ENCODE measurements at regions not wholly inside any gene's neighbourhood (a gene's known extent, or its start where the extent isn't known, plus 50 kb on each side); places are given as distances from the start of the nearest gene placed in this dataset.
"Not testable (repeated sequence)": the region's sequence is repeated elsewhere in the genome, so short reads cannot be mapped to it uniquely, and the experiment has no call there.

DNA sequence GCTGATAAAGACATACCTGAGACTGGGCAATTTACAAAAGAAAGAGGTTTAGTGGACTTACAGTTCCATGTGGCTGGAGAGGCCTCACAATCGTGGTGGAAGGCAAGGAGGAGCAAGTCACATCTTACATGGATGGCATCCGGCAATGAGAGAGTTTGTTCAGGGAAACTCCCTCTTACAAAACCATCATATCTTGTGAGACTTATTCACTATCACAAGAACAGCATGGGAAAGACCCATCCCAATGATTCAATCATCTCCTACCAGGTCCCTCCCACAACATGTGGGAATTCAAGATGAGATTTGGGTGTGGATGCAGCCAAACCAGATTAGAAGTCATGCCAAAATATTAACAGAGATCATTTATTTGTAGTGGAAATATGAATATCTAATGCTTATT is 388.4 kb downstream of the MDFIC start:
- intact Hi-C loops (cut with micrococcal nuclease) = not testable (repeated sequence)

DNA sequence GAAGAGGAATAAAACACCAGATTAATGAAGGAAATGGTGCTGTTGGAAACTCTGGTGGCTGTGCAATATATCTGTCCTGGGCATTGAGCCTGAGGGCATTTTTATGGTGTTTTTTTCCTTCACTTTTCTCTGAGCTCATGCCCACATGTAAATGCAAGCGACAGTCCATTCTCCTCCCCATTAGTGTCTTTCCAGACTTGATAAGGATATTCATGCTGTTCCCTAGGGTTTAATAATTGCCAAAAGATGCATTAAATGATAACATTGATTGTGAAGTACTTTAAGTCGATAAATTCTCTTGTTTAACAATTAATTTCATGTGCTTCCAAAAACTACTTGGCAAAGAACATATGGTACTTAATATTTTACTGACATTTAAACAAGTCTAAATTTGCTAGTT is 384.7 kb downstream of the MDFIC start:
- intact Hi-C loops (cut with micrococcal nuclease) = no loop called here
- H3K27me3 Mint-ChIP-seq (ENCODE audit: low read depth) = no peaks in the 10 kb centered on the region
- no peak overlapping the region for H3K27ac Mint-ChIP-seq
- DNase-seq (ENCODE audit: low spot score) = no peak
- H3K36me3 Mint-ChIP-seq (ENCODE audit: low read depth) = no peaks in the 10 kb centered on the region
- no peaks in the 10 kb centered on the region for H3K4me1 Mint-ChIP-seq (ENCODE audit: low read depth)
- H3K4me3 Mint-ChIP-seq (ENCODE audit: low read depth) = no peak overlapping the region
- H3K9me3 Mint-ChIP-seq = no peaks in the 10 kb centered on the region

More for the DNA sequence above, 388.4 kb downstream of the MDFIC start:
- not testable (repeated sequence) for H3K4me1 Mint-ChIP-seq (ENCODE audit: low read depth); H3K4me3 Mint-ChIP-seq (ENCODE audit: low read depth); H3K27ac Mint-ChIP-seq; DNase-seq (ENCODE audit: low spot score); H3K9me3 Mint-ChIP-seq; H3K27me3 Mint-ChIP-seq (ENCODE audit: low read depth); H3K36me3 Mint-ChIP-seq (ENCODE audit: low read depth)

DNA sequence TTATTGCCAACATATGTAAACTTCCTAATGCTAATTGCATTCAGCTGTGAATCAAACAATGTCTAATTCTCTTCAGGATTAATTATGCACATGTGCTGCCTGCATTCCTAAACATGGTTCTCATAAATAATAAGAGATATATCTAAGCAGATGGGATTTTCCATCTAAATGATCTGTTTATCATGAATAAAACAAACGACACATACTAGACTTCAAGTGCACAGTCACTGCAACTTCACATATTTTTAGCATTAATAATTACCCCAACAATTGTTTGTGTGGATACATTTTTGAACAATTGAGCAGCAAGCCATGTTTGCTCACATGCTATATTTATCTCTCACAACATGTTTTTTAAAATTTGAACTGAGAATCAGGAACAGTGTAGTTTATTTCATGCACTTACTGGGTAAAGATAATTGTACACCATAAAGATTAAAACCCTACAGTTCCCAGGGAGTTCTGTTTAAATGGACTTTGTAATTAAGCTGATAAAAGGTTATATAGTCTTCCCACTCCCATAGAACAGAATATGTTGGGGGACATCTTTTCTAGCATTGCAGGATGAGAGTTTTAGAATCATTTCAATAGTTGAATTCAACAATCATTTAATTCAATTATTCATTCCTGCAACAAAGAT is 378.5 kb downstream of the MDFIC start:
- Mint-ChIP-seq H3K36me3 (ENCODE audit: low read depth) (no peaks in the 10 kb centered on the region), H3K9me3 (no peaks in the 10 kb centered on the region), H3K4me1 (ENCODE audit: low read depth) (no peaks in the 10 kb centered on the region), H3K27me3 (ENCODE audit: low read depth) (no peaks in the 10 kb centered on the region), H3K27ac (no peak overlapping the region), H3K4me3 (ENCODE audit: low read depth) (no peak overlapping the region)
- intact Hi-C loops (cut with micrococcal nuclease) = no loop called here
- DNase-seq (ENCODE audit: low spot score) = no peak

DNA sequence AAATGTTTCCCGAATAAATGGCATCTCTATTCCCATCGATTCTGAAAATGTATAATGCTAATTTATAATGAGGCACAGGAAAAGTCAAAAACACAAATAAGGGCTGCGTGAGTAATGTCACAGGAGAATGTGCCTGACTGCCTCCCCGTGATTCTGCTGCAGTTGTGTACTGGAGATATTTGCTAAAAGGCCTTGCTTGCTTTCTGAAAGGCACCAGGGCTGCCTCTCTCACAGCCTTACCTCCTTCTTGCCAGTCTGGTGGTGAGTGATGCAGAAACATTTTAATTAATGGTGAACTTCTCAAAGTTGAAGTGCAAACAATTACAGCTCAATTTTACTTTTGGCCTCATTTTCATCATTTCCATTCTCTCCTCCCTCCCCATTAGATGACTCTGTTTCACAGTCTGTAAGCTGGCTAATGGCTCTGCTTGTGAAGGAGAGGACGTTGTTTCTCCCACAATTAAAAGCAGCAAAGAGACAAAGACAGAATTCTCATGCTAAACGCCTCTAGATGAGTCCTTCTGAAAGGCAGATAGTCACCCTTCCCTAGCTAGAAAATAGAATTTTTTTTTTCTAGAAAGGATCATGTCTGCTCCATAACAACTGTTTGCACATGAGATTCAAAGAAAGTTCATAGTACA is 377.6 kb downstream of the MDFIC start:
- no peaks in the 10 kb centered on the region for H3K4me1 Mint-ChIP-seq (ENCODE audit: low read depth)
- no peaks in the 10 kb centered on the region for H3K27me3 Mint-ChIP-seq (ENCODE audit: low read depth)
- no peaks in the 10 kb centered on the region for H3K9me3 Mint-ChIP-seq
- DNase-seq (ENCODE audit: low spot score) = no peak
- H3K27ac Mint-ChIP-seq = no peak overlapping the region
- no peak overlapping the region for H3K4me3 Mint-ChIP-seq (ENCODE audit: low read depth)
- H3K36me3 Mint-ChIP-seq (ENCODE audit: low read depth) = no peaks in the 10 kb centered on the region
- intact Hi-C loops (cut with micrococcal nuclease) = no loop called here

DNA sequence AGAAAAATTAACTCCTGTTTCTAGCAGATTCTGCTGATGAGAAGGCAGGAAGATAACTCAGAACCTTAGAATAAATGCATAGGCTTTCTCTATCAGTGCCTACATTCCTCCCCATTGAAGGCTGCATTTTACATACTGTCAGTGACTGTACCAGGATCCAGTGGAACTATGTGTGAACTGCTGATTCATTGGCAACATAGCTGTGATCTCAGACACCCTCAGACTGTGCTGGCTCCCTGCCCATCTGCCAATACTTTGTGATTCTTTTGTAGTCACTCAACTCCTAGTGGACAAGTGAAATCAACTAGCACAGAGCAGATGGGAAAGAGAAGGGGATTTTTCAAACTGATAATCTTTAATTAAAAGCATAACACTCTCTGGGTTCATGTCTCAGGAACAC is 375.8 kb downstream of the MDFIC start:
- H3K9me3 Mint-ChIP-seq = no peaks in the 10 kb centered on the region
- intact Hi-C loops (cut with micrococcal nuclease) = no loop called here
- DNase-seq (ENCODE audit: low spot score) = no peak
- H3K4me1 Mint-ChIP-seq (ENCODE audit: low read depth) = no peaks in the 10 kb centered on the region
- H3K4me3 Mint-ChIP-seq (ENCODE audit: low read depth) = no peak overlapping the region
- no peaks in the 10 kb centered on the region for H3K27me3 Mint-ChIP-seq (ENCODE audit: low read depth)
- no peaks in the 10 kb centered on the region for H3K36me3 Mint-ChIP-seq (ENCODE audit: low read depth)
- no peak overlapping the region for H3K27ac Mint-ChIP-seq

DNA sequence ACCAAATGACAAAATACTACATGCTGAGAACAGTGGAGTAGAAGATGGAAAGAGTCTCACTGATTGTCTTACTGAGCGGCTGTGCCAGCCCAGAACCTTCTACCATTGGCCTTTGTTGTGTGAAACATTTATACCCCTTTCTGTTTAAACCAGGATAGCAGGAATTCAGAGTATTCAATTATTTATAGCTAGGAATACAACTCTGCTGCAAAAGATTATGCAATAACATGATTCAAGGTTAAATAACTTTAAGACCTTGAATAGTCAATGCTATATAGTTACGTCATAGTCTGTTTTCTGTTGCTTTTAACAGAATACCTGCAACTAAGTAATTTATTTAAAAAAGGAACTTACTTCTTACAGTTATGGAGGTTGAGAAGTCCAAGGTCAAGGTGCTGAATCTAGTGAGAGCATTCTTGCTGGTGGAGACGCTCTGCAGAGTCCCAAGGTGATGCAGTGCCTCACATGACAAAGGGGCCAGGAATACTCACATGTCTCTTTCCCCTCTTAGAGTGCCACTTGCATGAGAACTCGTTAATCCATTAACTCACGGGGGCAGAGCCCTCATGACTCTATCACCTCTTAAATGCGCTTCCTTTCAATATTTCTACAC is 371.8 kb downstream of the MDFIC start:
- no peak overlapping the region for H3K27ac Mint-ChIP-seq
- no peak for DNase-seq (ENCODE audit: low spot score)
- H3K9me3 Mint-ChIP-seq = no peaks in the 10 kb centered on the region
- H3K27me3 Mint-ChIP-seq (ENCODE audit: low read depth) = no peaks in the 10 kb centered on the region
- intact Hi-C loops (cut with micrococcal nuclease) = no loop called here
- H3K36me3 Mint-ChIP-seq (ENCODE audit: low read depth) = no peaks in the 10 kb centered on the region
- H3K4me3 Mint-ChIP-seq (ENCODE audit: low read depth) = no peak overlapping the region
- no peaks in the 10 kb centered on the region for H3K4me1 Mint-ChIP-seq (ENCODE audit: low read depth)

DNA sequence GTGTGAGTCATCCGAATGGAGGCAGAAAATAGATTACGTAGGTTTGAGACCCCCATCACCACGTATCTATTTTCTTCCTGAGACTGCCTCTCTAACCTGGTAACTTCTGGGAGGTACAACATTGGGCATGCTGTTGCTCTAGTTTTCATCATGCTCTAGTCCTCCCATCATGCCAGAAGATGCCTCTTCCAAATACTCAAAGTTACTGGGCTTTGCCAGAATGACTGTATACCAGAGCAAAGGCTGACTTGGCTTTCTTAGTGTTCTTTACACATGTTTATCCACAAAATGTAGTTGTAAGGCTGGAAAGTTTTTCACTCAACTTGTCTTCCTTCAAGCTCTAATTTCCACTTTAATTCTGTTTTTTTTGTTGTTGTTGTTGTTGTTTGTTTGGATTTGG is 370.5 kb downstream of the MDFIC start:
- no peaks in the 10 kb centered on the region for H3K27me3 Mint-ChIP-seq (ENCODE audit: low read depth)

DNA sequence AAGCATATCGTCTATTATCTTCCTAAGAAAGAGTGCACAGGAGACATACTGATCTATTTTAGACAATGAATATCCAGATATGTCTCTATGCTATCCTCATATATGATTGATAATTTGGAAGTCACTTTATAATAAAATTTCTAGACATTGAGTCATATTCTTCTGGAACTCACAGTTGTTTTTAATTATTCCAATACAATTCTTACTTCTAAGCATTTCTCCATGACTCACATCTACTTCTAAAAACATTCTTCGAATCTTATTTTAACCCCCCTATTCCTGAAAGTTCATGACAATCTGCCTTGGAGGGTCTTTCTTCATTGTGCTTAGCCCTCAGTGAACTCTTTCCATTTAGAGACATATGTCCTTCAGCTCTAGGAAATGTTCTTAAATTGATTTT is 368.1 kb downstream of the MDFIC start:
- no peak for DNase-seq (ENCODE audit: low spot score)
- H3K27ac Mint-ChIP-seq = no peak overlapping the region
- no peaks in the 10 kb centered on the region for H3K27me3 Mint-ChIP-seq (ENCODE audit: low read depth)

More for the DNA sequence above, 370.5 kb downstream of the MDFIC start:
- intact Hi-C loops (cut with micrococcal nuclease) = no loop called here
- Mint-ChIP-seq H3K27ac (no peak overlapping the region), H3K4me3 (ENCODE audit: low read depth) (no peak overlapping the region), H3K9me3 (no peaks in the 10 kb centered on the region), H3K4me1 (ENCODE audit: low read depth) (no peaks in the 10 kb centered on the region), H3K36me3 (ENCODE audit: low read depth) (no peaks in the 10 kb centered on the region)
- no peak for DNase-seq (ENCODE audit: low spot score)

DNA sequence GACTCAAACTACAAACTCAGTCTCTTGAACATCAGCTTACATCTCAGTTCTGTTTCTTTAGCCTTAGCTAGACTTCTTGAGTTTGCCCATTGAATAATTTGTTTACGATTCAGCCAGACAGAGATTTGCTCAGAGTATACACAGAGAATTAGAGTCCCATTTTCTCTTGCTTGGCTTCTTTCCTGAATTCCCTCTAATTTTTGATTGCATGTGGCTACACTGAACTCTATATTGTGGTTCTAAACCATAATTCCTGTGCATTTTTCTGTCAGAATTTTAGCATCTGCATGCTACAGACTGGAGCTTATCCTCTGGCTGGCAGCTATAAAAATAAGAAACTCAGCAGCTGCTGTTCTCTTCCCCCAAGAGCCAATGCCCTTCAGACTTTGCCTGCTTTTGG is 354.9 kb downstream of the MDFIC start:
- H3K36me3 Mint-ChIP-seq (ENCODE audit: low read depth) = no peaks in the 10 kb centered on the region
- intact Hi-C loops (cut with micrococcal nuclease) = no loop called here
- H3K27ac Mint-ChIP-seq = no peak overlapping the region
- H3K27me3 Mint-ChIP-seq (ENCODE audit: low read depth) = peaks cover 5% of the 10 kb centered on the region
- DNase-seq (ENCODE audit: low spot score) = no peak
- H3K4me1 Mint-ChIP-seq (ENCODE audit: low read depth) = no peaks in the 10 kb centered on the region
- H3K9me3 Mint-ChIP-seq = no peaks in the 10 kb centered on the region
- H3K4me3 Mint-ChIP-seq (ENCODE audit: low read depth) = no peak overlapping the region

More for the DNA sequence above, 368.1 kb downstream of the MDFIC start:
- Mint-ChIP-seq H3K9me3 (no peaks in the 10 kb centered on the region), H3K4me1 (ENCODE audit: low read depth) (no peaks in the 10 kb centered on the region), H3K4me3 (ENCODE audit: low read depth) (no peak overlapping the region), H3K36me3 (ENCODE audit: low read depth) (no peaks in the 10 kb centered on the region)
- intact Hi-C loops (cut with micrococcal nuclease) = no loop called here

DNA sequence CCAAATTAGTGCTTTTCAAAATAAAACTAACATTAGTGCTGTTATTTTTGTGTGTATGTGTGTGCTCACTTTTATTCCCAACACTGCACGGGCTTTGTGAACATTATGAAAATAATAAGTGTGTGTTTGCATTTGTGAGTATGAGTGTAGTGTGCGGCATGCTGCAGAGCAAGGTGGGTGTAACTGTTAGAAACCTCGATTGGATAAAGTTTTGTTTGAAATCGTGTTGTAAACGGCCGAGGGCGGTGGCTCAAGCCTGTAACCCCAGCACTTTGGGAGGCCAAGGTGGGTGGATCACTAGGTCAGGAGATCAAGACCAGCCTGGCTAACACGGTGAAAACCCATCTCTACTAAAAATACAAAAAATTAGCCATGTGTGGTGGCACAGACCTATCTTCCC is 352.0 kb downstream of the MDFIC start:
- H3K27me3 Mint-ChIP-seq (ENCODE audit: low read depth); H3K27ac Mint-ChIP-seq; H3K4me1 Mint-ChIP-seq (ENCODE audit: low read depth); H3K36me3 Mint-ChIP-seq (ENCODE audit: low read depth); DNase-seq (ENCODE audit: low spot score); H3K9me3 Mint-ChIP-seq; H3K4me3 Mint-ChIP-seq (ENCODE audit: low read depth); intact Hi-C loops (cut with micrococcal nuclease): not testable (repeated sequence)

DNA sequence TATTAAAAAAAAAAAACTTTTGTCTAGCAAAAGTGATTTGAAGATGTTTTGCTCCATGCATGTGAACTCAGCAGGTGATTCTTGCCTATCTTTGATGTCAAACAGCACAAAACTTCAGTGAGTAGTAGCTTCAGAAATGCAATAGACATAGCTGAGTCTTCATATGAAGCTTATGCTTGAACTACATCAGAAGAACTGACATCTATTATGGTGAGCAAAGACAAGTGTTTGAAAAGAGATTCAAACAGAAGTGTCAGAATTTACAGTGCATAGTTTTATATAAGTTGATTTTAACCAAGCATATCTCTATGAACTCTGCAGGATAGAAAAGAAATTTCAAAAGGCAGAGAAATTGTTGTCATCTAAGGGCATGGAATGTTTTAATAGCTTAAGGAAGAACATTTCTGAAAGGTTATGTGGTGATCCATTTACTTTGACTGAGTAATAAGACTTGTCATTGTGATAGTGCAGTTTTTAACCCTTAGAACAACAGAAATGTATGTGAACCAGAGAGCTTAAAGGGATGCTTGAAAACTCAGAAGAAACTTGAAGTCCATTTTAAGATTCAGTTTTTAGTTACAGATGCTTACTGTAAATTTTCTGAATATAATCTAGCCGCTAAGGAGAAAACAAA is 351.4 kb downstream of the MDFIC start:
- Mint-ChIP-seq H3K27ac (no peak overlapping the region), H3K36me3 (ENCODE audit: low read depth) (no peaks in the 10 kb centered on the region), H3K27me3 (ENCODE audit: low read depth) (peaks cover 5% of the 10 kb centered on the region), H3K4me1 (ENCODE audit: low read depth) (no peaks in the 10 kb centered on the region), H3K4me3 (ENCODE audit: low read depth) (no peak overlapping the region), H3K9me3 (no peaks in the 10 kb centered on the region)
- intact Hi-C loops (cut with micrococcal nuclease) = no loop called here
- DNase-seq (ENCODE audit: low spot score) = no peak

DNA sequence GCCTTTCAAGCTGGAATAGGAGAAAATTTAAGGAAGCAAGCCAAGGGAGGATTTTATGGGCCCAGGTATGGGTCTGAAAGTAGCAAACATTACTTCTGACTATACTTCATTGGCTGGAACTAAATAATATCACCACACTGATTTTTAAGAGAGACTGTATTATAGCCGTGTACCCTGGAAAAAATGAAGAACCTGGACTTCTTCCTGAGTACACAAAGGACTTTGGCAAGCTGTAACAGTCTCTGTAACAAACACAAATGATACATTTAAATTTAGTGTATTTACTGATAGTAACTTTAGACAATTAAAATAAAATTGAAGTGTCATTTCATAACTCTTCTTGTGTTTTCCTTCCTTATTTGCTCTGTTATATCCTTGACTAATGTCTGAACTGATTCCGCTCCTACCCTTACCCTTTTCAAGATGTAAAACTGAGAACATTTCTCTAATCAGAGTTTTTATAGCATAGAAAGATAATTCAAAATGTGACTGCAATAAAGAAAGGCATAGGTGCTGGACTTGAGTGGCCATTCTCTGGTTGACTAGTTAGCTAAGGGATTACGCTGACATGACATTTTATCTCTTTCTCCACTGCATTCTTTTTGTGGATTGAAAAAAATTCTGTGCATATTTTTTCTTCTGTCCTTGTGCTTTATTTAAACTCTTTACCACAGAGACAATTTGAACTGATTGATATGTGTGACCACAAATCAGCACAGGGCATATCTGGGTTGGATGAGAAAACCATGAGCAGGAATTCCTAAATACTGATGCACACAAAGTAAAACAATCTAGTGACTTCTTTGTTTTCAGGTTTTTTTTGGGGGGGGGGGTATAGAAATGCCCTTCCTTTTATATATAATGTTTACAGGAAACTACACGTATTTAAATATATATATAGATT is 349.7 kb downstream of the MDFIC start:
- H3K4me1 Mint-ChIP-seq (ENCODE audit: low read depth) = no peaks in the 10 kb centered on the region
- H3K9me3 Mint-ChIP-seq = no peaks in the 10 kb centered on the region
- no peak overlapping the region for H3K27ac Mint-ChIP-seq
- no peak overlapping the region for H3K4me3 Mint-ChIP-seq (ENCODE audit: low read depth)
- intact Hi-C loops (cut with micrococcal nuclease) = no loop called here
- peaks cover 5% of the 10 kb centered on the region for H3K27me3 Mint-ChIP-seq (ENCODE audit: low read depth)
- H3K36me3 Mint-ChIP-seq (ENCODE audit: low read depth) = no peaks in the 10 kb centered on the region
- DNase-seq (ENCODE audit: low spot score) = no peak

All from activated T-helper 2 cell treated with anti-CD3 and anti-CD28 coated beads, Interferon-gamma antibody, Interleukin-2, Interleukin-4, amounts not matched to agents 10 μg/mL and 5 μg/mL and 100 μg/mL, durations not matched to agents 14 hours and 24 hours and 36 hours (primary cell).